ENCODE measurements at regions not wholly inside any gene's neighbourhood (a gene's known extent, or its start where the extent isn't known, plus 50 kb on each side); places are given as distances from the start of the nearest gene placed in this dataset.

DNA sequence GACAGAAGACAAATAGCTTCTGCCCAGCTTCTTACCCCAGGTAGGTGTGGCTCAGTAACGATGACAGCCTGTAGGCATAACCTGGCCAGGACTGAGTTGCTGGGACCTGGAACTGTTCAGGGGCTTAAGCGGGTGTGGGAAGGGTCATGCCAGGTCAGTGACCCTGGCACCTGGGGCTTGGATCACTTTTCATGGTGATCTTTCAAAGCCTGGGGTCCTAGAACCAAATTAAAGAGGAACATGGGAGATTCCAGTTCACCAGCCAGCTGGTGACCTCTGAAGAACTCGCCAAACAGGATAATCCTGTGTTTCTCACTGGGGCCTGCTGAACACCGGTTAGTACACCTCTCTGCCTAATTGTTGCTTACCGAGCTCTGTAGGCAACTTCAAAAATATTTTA, 102.6 kb upstream of the LMNTD1 start:
- TF ChIP-seq, protein P1, sequence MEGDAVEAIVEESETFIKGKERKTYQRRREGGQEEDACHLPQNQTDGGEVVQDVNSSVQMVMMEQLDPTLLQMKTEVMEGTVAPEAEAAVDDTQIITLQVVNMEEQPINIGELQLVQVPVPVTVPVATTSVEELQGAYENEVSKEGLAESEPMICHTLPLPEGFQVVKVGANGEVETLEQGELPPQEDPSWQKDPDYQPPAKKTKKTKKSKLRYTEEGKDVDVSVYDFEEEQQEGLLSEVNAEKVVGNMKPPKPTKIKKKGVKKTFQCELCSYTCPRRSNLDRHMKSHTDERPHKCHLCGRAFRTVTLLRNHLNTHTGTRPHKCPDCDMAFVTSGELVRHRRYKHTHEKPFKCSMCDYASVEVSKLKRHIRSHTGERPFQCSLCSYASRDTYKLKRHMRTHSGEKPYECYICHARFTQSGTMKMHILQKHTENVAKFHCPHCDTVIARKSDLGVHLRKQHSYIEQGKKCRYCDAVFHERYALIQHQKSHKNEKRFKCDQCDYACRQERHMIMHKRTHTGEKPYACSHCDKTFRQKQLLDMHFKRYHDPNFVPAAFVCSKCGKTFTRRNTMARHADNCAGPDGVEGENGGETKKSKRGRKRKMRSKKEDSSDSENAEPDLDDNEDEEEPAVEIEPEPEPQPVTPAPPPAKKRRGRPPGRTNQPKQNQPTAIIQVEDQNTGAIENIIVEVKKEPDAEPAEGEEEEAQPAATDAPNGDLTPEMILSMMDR (IDR thresholded peaks at IDR 0.05), result no peak
- TF ChIP-seq POLR2AphosphoS5 (IDR thresholded peaks at IDR 0.05; ENCODE audit: insufficient read depth in 1 of 2, low read depth in 1 of 2), result peak in 1 of 2 donors; percentile 44
